Mesendoderm (in vitro differentiated cells): ENCODE measurements at regions not wholly inside any gene's neighbourhood (a gene's known extent, or its start where the extent isn't known, plus 50 kb on each side); places are given as distances from the start of the nearest gene placed in this dataset.
A peak's percentile ranks its signal among the peaks of the same experiment; 100 is the strongest.

Source experiments
- DNase-seq: peaks from one replicate; pipeline ENCODE4 v3.0.0; 2013
- H2AK5ac ChIP-seq: 2 replicates; pipeline ENCODE4 v1.6.1; 2013; ENCODE audit warnings: low read length, inconsistent platforms
- H2BK120ac ChIP-seq: 2 replicates; pipeline ENCODE4 v1.6.1; 2013; ENCODE audit warnings: low read depth, mild to moderate bottlenecking, low read length, moderate library complexity, mixed read lengths
- H2BK15ac ChIP-seq: replicated peaks from 2 replicates; pipeline ENCODE4 v1.6.1; 2013; ENCODE audit warnings: low read depth, mild to moderate bottlenecking, moderate library complexity
- H2BK5ac ChIP-seq: 2 replicates; pipeline ENCODE4 v1.6.1; 2013; ENCODE audit warnings: low read length, inconsistent platforms
- H3K18ac ChIP-seq: 2 replicates; pipeline ENCODE4 v1.6.1; 2013; ENCODE audit warnings: mild to moderate bottlenecking, low read length, mixed read lengths
- H3K23ac ChIP-seq: one replicate; pipeline ENCODE4 v1.6.1; 2013; ENCODE audit warnings: low read length
- H3K27ac ChIP-seq: 2 replicates; pipeline ENCODE4 v1.5.1; 2013; ENCODE audit warnings: low read depth, mild to moderate bottlenecking, inconsistent platforms, low read length, moderate library complexity
- H3K27me3 ChIP-seq: 2 replicates; pipeline ENCODE4 v1.6.1; 2013; ENCODE audit warnings: low read length, control low read depth, mild to moderate bottlenecking, inconsistent platforms; ENCODE audit not compliant: insufficient read depth, poor library complexity
- H3K36me3 ChIP-seq: 2 replicates; pipeline ENCODE4 v1.6.1; 2013; ENCODE audit warnings: low read length, inconsistent platforms; ENCODE audit not compliant: control insufficient read depth, insufficient read depth
- H3K4ac ChIP-seq: one replicate; pipeline ENCODE4 v1.6.1; 2013; ENCODE audit warnings: low read depth, mild to moderate bottlenecking, low read length, moderate library complexity
- H3K4me1 ChIP-seq: 2 replicates; pipeline ENCODE4 v1.6.1; 2013; ENCODE audit warnings: low read depth, low read length, inconsistent platforms; ENCODE audit not compliant: control insufficient read depth
- H3K4me2 ChIP-seq: 2 replicates; pipeline ENCODE4 v1.6.1; 2013; ENCODE audit warnings: low read length
- H3K4me3 ChIP-seq: 2 replicates; pipeline ENCODE4 v1.5.1; 2013; ENCODE audit warnings: mild to moderate bottlenecking, low read length
- H3K56ac ChIP-seq: one replicate; pipeline ENCODE4 v1.6.1; 2013; ENCODE audit warnings: low read length
- H3K79me1 ChIP-seq: 2 replicates; pipeline ENCODE4 v1.6.1; 2013; ENCODE audit warnings: low read length, inconsistent platforms
- H3K79me2 ChIP-seq: 2 replicates; pipeline ENCODE4 v1.6.1; 2013; ENCODE audit warnings: mild to moderate bottlenecking, low read length; ENCODE audit not compliant: control insufficient read depth, insufficient read depth
- H3K9ac ChIP-seq: 2 replicates; pipeline ENCODE4 v1.6.1; 2013; ENCODE audit warnings: low read length, inconsistent platforms
- H4K5ac ChIP-seq: one replicate; pipeline ENCODE4 v1.6.1; 2013; ENCODE audit warnings: low read length
- H4K8ac ChIP-seq: one replicate; pipeline ENCODE4 v1.6.1; 2013; ENCODE audit warnings: low read depth, mild to moderate bottlenecking, control low read depth, low read length, moderate library complexity
- WGBS: extraction: QIAGEN DNeasy Blood & Tissue Kit; methylation state at CpG from one replicate; pipeline ENCODE4 v1.1.7; 2013; ENCODE audit warnings: low lambda C conversion rate, missing lambda C conversion rate; ENCODE audit not compliant: insufficient coverage; ENCODE audit errors: extremely low coverage; 5-methylcytosine and 5-hydroxymethylcytosine counted together

DNA sequence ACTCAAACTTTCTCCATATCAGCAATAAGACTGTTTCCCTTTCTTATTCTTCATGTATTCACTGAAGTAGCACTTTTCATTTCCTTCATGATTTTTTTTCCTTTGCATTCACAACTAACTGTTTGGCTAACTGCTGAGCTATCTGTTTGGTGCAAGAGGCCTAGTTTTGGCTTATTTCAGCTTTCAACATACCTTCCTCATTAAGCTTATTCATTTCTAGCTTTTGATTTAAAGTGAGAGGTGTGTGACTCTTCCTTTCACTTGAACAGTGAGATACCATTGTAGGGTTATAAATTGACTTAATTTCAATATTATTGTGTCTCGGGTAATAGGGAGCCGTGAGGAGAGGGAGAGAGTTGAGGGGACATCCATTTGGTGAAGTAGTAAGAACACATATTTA lies 262.0 kb upstream of the PREP start:
- Histone ChIP-seq H3K27ac (no peak overlapping the region), H2BK15ac (no peak overlapping the region), H3K23ac (no peak overlapping the region), H2AK5ac (no peak overlapping the region), H2BK5ac (no peak overlapping the region), H3K4me2 (no peak overlapping the region), H2BK120ac (no peak overlapping the region), H3K56ac (no peak overlapping the region), H4K5ac (no peak overlapping the region), H3K9ac (no peak overlapping the region), H3K27me3 (no peaks in the 10 kb centered on the region), H3K4ac (no peak overlapping the region), H3K18ac (no peak overlapping the region), H3K4me1 (no peaks in the 10 kb centered on the region), H3K79me2 (no peaks in the 10 kb centered on the region), H3K4me3 (no peak overlapping the region), H4K8ac (no peak overlapping the region), H3K79me1 (no peaks in the 10 kb centered on the region), H3K36me3 (no peaks in the 10 kb centered on the region)
- no peak for DNase-seq
- WGBS: no CpG with 5 or more reads among the region's 2 CpGs

DNA sequence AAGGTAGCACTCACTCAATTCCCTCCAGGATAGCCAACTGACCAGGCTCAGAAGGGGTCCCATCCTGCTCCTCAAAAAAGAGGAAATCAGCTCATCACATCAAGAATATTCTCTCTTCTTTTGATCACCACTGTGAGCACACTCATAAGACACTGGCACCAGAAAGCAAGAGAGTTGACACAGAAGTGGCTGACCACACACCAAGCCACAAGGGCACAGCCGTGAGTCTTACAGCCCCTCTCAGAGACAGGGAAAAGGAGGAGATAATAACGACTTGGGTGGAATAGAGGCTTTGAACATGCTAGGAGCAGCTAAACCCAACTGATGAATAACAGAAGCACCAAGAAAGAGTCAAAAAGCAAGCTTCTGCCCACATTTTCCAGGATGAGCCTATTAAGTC lies 249.1 kb upstream of the PREP start:
- H3K4me1 ChIP-seq: no peaks in the 10 kb centered on the region
- no peak overlapping the region for H3K4me2 ChIP-seq
- no peak overlapping the region for H2BK15ac ChIP-seq
- no peak overlapping the region for H3K9ac ChIP-seq
- H3K79me1 ChIP-seq: no peaks in the 10 kb centered on the region
- no peaks in the 10 kb centered on the region for H3K27me3 ChIP-seq
- H3K4ac ChIP-seq: no peak overlapping the region
- H3K79me2 ChIP-seq: no peaks in the 10 kb centered on the region
- DNase-seq: no peak
- H3K18ac ChIP-seq: no peak overlapping the region
- H3K27ac ChIP-seq: no peak overlapping the region
- no CpG with 5 or more reads among the region's 2 CpGs for WGBS
- no peak overlapping the region for H2BK5ac ChIP-seq
- H3K56ac ChIP-seq: no peak overlapping the region
- H4K8ac ChIP-seq: no peak overlapping the region
- H3K23ac ChIP-seq: no peak overlapping the region
- no peaks in the 10 kb centered on the region for H3K36me3 ChIP-seq
- H3K4me3 ChIP-seq: no peak overlapping the region
- H4K5ac ChIP-seq: no peak overlapping the region
- no peak overlapping the region for H2BK120ac ChIP-seq
- H2AK5ac ChIP-seq: no peak overlapping the region

DNA sequence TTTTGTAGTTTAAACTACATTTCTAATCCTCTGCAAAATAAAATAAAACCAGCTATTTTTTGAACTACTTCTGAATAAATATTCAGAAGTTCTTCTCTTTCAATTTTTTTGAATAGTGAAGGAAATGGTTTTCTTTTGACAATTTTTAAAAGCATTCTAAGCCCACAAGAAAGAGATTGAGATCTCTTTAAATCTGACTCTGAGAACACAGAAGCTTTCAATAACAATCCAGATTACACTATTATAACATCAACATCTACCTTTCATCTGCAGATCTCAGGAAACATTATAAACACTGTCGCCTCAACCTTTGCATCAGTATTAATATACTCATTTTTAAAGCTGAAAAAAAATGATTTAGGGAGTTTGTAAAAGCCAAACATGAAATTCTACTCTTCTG lies 247.5 kb upstream of the PREP start:
- H3K4me1 ChIP-seq: no peaks in the 10 kb centered on the region
- H3K79me1 ChIP-seq: no peaks in the 10 kb centered on the region
- no peak overlapping the region for H3K4ac ChIP-seq
- no peak overlapping the region for H2BK120ac ChIP-seq
- H3K18ac ChIP-seq: no peak overlapping the region
- no CpG with 5 or more reads among the region's 1 CpG for WGBS
- no peak overlapping the region for H3K27ac ChIP-seq
- no peak overlapping the region for H3K4me2 ChIP-seq
- no peak overlapping the region for H3K56ac ChIP-seq
- H3K23ac ChIP-seq: no peak overlapping the region
- H3K79me2 ChIP-seq: no peaks in the 10 kb centered on the region
- no peak overlapping the region for H4K5ac ChIP-seq
- no peak overlapping the region for H2BK15ac ChIP-seq
- H3K27me3 ChIP-seq: no peaks in the 10 kb centered on the region
- no peak overlapping the region for H3K4me3 ChIP-seq
- no peak overlapping the region for H4K8ac ChIP-seq
- no peak overlapping the region for H2AK5ac ChIP-seq
- DNase-seq: no peak
- no peaks in the 10 kb centered on the region for H3K36me3 ChIP-seq
- no peak overlapping the region for H3K9ac ChIP-seq
- H2BK5ac ChIP-seq: no peak overlapping the region

DNA sequence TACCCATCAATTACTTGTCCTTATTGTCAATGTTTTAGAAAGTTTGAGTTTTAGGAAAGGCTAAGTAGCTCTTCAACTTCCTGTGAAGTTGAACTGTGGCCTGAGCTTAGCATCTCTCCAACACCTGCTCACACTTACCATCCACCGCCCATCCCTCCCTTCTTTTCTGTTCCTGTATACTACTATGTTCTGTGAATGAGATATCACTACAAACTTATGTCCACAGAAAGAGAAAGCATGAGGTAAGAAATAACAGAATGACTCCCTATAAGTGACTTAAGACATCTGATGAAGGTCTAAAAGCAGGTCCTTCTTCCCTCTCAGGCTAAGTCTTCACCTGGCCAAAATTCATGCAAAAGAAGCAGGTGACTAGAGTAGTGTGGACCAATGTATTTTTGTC lies 246.3 kb upstream of the PREP start:
- Histone ChIP-seq H4K8ac (no peak overlapping the region), H3K4me3 (no peak overlapping the region), H3K56ac (no peak overlapping the region), H3K18ac (no peak overlapping the region), H3K4ac (no peak overlapping the region), H3K27ac (no peak overlapping the region), H3K27me3 (no peaks in the 10 kb centered on the region), H4K5ac (no peak overlapping the region), H2AK5ac (no peak overlapping the region), H2BK5ac (no peak overlapping the region), H3K4me2 (no peak overlapping the region), H3K9ac (no peak overlapping the region), H3K23ac (no peak overlapping the region), H3K36me3 (no peaks in the 10 kb centered on the region), H2BK15ac (no peak overlapping the region), H3K79me2 (no peaks in the 10 kb centered on the region), H3K4me1 (no peaks in the 10 kb centered on the region), H3K79me1 (no peaks in the 10 kb centered on the region), H2BK120ac (no peak overlapping the region)
- WGBS: no CpG with 5 or more reads among the region's 1 CpG
- DNase-seq: no peak

DNA sequence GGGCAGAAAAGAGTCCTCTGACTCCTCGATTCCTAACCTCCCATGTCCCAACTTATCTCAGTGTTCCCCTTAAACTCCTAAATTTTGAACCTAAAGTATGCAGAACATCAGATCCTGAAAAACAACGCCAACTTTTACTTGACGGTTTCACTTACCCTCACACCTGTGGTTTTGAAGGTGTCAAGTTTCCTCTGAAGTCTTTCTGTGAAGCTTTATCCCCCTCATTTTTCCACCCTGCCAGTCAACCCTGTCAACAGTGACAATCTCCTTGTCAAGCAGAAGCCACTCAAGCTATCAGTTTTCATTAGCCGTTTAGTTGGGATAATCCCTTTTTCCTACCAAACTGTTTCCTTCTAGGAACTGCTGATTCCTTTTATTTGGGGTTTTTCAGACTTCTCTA lies 245.4 kb upstream of the PREP start:
- Histone ChIP-seq H3K27me3 (no peaks in the 10 kb centered on the region), H2AK5ac (no peak overlapping the region), H2BK15ac (no peak overlapping the region), H3K4me1 (no peaks in the 10 kb centered on the region), H3K9ac (no peak overlapping the region), H3K18ac (no peak overlapping the region), H2BK5ac (no peak overlapping the region), H3K79me1 (no peaks in the 10 kb centered on the region), H4K5ac (no peak overlapping the region), H3K4me2 (no peak overlapping the region), H3K23ac (no peak overlapping the region), H3K56ac (no peak overlapping the region), H3K79me2 (no peaks in the 10 kb centered on the region), H3K4me3 (no peak overlapping the region), H3K4ac (no peak overlapping the region), H2BK120ac (no peak overlapping the region), H3K27ac (no peak overlapping the region), H3K36me3 (no peaks in the 10 kb centered on the region), H4K8ac (no peak overlapping the region)
- WGBS: no CpG with 5 or more reads among the region's 4 CpGs
- DNase-seq: peak; percentile 12

DNA sequence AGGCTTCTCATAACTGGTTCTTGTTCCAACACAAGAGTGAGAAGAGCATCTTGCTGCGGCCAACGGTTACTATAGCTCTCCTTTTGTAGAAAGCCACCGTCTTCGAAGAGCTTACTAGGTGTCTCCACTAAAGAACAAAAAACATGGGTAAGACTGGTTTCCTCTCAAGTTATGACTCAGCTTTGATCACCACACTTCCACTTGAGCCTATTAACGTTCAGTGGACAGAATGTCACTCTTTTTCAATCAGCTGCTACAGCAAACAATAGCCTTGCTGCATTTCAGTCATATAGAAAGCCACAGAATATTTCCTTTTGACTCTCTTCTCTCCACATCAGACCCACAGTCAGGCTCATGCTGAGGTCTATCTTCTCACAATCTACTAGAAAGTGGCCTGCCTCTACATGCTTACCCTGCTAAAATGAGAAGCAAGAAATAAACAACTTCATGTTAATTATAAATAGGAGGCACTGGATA lies 243.5 kb upstream of the PREP start:
- no peaks in the 10 kb centered on the region for H3K79me1 ChIP-seq
- H3K4me1 ChIP-seq: no peaks in the 10 kb centered on the region
- H3K4ac ChIP-seq: no peak overlapping the region
- H4K8ac ChIP-seq: no peak overlapping the region
- H2BK15ac ChIP-seq: peak overlapping the region; percentile 74
- no peak overlapping the region for H2BK5ac ChIP-seq
- H2BK120ac ChIP-seq: peak overlapping the region; percentile 9
- WGBS: no CpG with 5 or more reads among the region's 5 CpGs
- H3K18ac ChIP-seq: no peak overlapping the region
- no peak for DNase-seq
- H2AK5ac ChIP-seq: no peak overlapping the region
- no peak overlapping the region for H3K56ac ChIP-seq
- H3K9ac ChIP-seq: no peak overlapping the region
- H3K23ac ChIP-seq: no peak overlapping the region
- H3K36me3 ChIP-seq: no peaks in the 10 kb centered on the region
- H3K27me3 ChIP-seq: no peaks in the 10 kb centered on the region
- no peak overlapping the region for H3K4me3 ChIP-seq
- H4K5ac ChIP-seq: no peak overlapping the region
- H3K27ac ChIP-seq: no peak overlapping the region
- H3K4me2 ChIP-seq: no peak overlapping the region
- no peaks in the 10 kb centered on the region for H3K79me2 ChIP-seq
